Activated T-cell treated with anti-CD3 and anti-CD28 coated beads for 24 hours (primary cell): ENCODE measurements at regions not wholly inside any gene's neighbourhood (a gene's known extent, or its start where the extent isn't known, plus 50 kb on each side); places are given as distances from the start of the nearest gene placed in this dataset.
"Not testable (repeated sequence)": the region's sequence is repeated elsewhere in the genome, so short reads cannot be mapped to it uniquely, and the experiment has no call there.

ENCODE experiments used
- DNase-seq: peaks from one replicate; pipeline ENCODE4 v3.0.0-alpha.2; 2020; ENCODE audit warnings: low read depth

GRCh38 chr6:121548131-121548530 lies 112.7 kb downstream of the GJA1 start:
- no peak for DNase-seq

GRCh38 chr6:121549736-121550135 lies 114.3 kb downstream of the GJA1 start:
- DNase-seq = no peak

GRCh38 chr6:121550491-121551010 lies 115.1 kb downstream of the GJA1 start:
- no peak for DNase-seq

GRCh38 chr6:121555201-121555600 lies 119.8 kb downstream of the GJA1 start:
- DNase-seq = no peak

GRCh38 chr6:121556149-121556548 lies 120.7 kb downstream of the GJA1 start:
- DNase-seq = not testable (repeated sequence)

GRCh38 chr6:121557146-121557940 lies 121.9 kb downstream of the GJA1 start:
- DNase-seq = no peak

- no peak for DNase-seq
Observed at GRCh38 chr6:121559611-121560269, 124.3 kb downstream of the GJA1 start.

GRCh38 chr6:121560476-121560875 lies 125.0 kb downstream of the GJA1 start:
- no peak for DNase-seq

- no peak for DNase-seq
Observed at GRCh38 chr6:121563286-121563685, 127.8 kb downstream of the GJA1 start.

- DNase-seq = not testable (repeated sequence)
Observed at GRCh38 chr6:121564529-121564928, 129.1 kb downstream of the GJA1 start.

- no peak for DNase-seq
Observed at GRCh38 chr6:121571455-121571854, 136.0 kb downstream of the GJA1 start.

GRCh38 chr6:121573481-121573880 lies 138.0 kb downstream of the GJA1 start:
- DNase-seq = no peak

GRCh38 chr6:121578216-121578615 lies 142.8 kb downstream of the GJA1 start:
- no peak for DNase-seq

- no peak for DNase-seq
Observed at GRCh38 chr6:121579478-121579877, 144.0 kb downstream of the GJA1 start.

- no peak for DNase-seq
Observed at GRCh38 chr6:121581327-121581726, 145.9 kb downstream of the GJA1 start.

GRCh38 chr6:121582262-121582661 lies 146.8 kb downstream of the GJA1 start:
- no peak for DNase-seq

- DNase-seq = no peak
Observed at GRCh38 chr6:121584586-121585369, 149.3 kb downstream of the GJA1 start.

- no peak for DNase-seq
Observed at GRCh38 chr6:121590438-121590837, 155.0 kb downstream of the GJA1 start.

- DNase-seq = no peak
Observed at GRCh38 chr6:121590916-121591315, 155.5 kb downstream of the GJA1 start.

GRCh38 chr6:121592261-121592935 lies 157.0 kb downstream of the GJA1 start:
- no peak for DNase-seq

- DNase-seq = no peak
Observed at GRCh38 chr6:121593011-121593641, 157.7 kb downstream of the GJA1 start.
